MCF 10A (cell line): ENCODE measurements at regions not wholly inside any gene's neighbourhood (a gene's known extent, or its start where the extent isn't known, plus 50 kb on each side); places are given as distances from the start of the nearest gene placed in this dataset.

ENCODE experiments used
- BruUV-seq: library from RNA; stranded (reverse); fragments of 400-500 nt; replicated peaks from 2 replicates; lab custom pipeline; 2021; lab: Mats Ljungman, UMichigan
- CTCF ChIA-PET: fragments of 300-600 bp; sonication (Branson Sonifier 250); formaldehyde crosslinking; extraction: SDS; loops from one replicate; lab custom pipeline; 2021; ENCODE audit warnings: antibody characterized with exemption, inconsistent platforms; lab: Yijun Ruan, JAX
- POLR2A ChIA-PET: fragments of 300-600, 350-650 bp; sonication (Branson Sonifier 250); formaldehyde crosslinking; extraction: SDS; loops from one replicate; lab custom pipeline; 2020; ENCODE audit warnings: antibody characterized with exemption, inconsistent platforms; lab: Yijun Ruan, JAX
- DNase-seq: peaks from one replicate; pipeline ENCODE4 v3.0.0-alpha.2; 2018; ENCODE audit not compliant: unreplicated experiment
- H3K27ac Mint-ChIP-seq: one replicate; pipeline ENCODE4 v1.8.0; 2022; ENCODE audit warnings: mild to moderate bottlenecking, low read depth, mixed read lengths; ENCODE audit not compliant: unreplicated experiment
- H3K27me3 Mint-ChIP-seq: one replicate; pipeline ENCODE4 v1.8.0; 2022; ENCODE audit warnings: mixed read lengths; ENCODE audit not compliant: insufficient read depth, unreplicated experiment
- H3K36me3 Mint-ChIP-seq: one replicate; pipeline ENCODE4 v1.8.0; 2022; ENCODE audit warnings: mild to moderate bottlenecking, moderate library complexity, mixed read lengths; ENCODE audit not compliant: insufficient read depth, unreplicated experiment
- H3K4me1 Mint-ChIP-seq: one replicate; pipeline ENCODE4 v1.8.0; 2022; ENCODE audit warnings: mixed read lengths; ENCODE audit not compliant: insufficient read depth, unreplicated experiment
- H3K4me3 Mint-ChIP-seq: one replicate; pipeline ENCODE4 v1.8.0; 2022; ENCODE audit warnings: mild to moderate bottlenecking, moderate library complexity, mixed read lengths; ENCODE audit not compliant: unreplicated experiment
- H3K9me3 Mint-ChIP-seq: one replicate; pipeline ENCODE4 v1.8.0; 2022; ENCODE audit warnings: mixed read lengths; ENCODE audit not compliant: unreplicated experiment
- CTCF ChIP-seq: fragments of 200-600 bp; IDR thresholded peaks from one replicate; pipeline ENCODE4 v1.8.0; 2022; ENCODE audit warnings: antibody characterized with exemption, mild to moderate bottlenecking; ENCODE audit not compliant: unreplicated experiment
- intact Hi-C: fragments of 100-400 bp; cut with micrococcal nuclease; formaldehyde crosslinking; loops from 2 replicates; pipeline ENCODE4 v1.14.1; 2022

GRCh38 chr10:116001262-116001857 lies 271.6 kb downstream of the GFRA1 start:
- POLR2A ChIA-PET: no interaction called here
- no TSS peak for BruUV-seq
- Mint-ChIP-seq H3K27ac (no peak overlapping the region), H3K36me3 (no peaks in the 10 kb centered on the region), H3K27me3 (no peaks in the 10 kb centered on the region), H3K4me3 (no peak overlapping the region), H3K9me3 (no peaks in the 10 kb centered on the region), H3K4me1 (no peaks in the 10 kb centered on the region)
- no peak for TF ChIP-seq CTCF
- CTCF ChIA-PET: no interaction called here
- DNase-seq: no peak
- intact Hi-C loops: no loop called here

DNA sequence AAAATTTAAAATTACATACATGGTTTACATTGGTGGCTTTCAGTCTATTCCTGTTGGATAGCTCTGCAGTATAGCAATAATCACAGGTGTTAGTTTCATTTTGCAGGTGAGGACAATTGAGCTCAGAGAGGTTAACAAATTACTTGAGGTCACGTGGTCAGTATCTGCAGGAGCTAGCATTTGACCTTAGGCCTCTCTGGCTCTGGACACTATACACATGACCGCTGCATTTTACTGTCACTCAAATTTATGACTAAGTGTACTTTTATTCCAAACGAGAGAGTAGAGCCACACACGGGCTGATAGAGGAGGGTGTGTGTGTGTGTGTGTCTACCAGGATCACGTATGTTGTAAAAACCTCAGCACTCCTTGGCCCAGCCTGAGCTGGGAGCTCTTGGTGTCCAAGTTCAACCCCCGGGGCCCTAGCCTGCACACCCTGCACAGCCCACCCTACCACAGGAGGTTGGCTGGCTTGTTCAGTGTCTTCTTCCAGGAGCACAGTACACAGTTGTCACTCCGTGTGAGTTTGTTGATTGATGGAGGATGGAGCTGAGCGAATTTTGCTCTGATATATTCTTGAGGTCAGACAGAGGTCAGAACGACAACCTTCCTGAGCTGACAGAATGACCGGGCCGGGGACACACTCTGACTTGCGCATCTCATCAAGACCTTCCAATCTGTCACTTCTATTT lies 272.7 kb downstream of the GFRA1 start:
- H3K9me3 Mint-ChIP-seq: no peaks in the 10 kb centered on the region
- ChIA-PET POLR2A (no interaction called here), CTCF (interaction anchor here (0.6 kb wide), 1 partner anchor 17 kb away, joined by 3 read pairs; no protein-coding TSS in a partner anchor)
- H3K27ac Mint-ChIP-seq: no peak overlapping the region
- TF ChIP-seq CTCF: no peak
- H3K27me3 Mint-ChIP-seq: no peaks in the 10 kb centered on the region
- no TSS peak for BruUV-seq
- DNase-seq: no peak
- H3K4me1 Mint-ChIP-seq: no peaks in the 10 kb centered on the region
- no peaks in the 10 kb centered on the region for H3K36me3 Mint-ChIP-seq
- intact Hi-C loops: no loop called here
- no peak overlapping the region for H3K4me3 Mint-ChIP-seq
